COLO668 (cell line): ENCODE measurements at regions not wholly inside any gene's neighbourhood (a gene's known extent, or its start where the extent isn't known, plus 50 kb on each side); places are given as distances from the start of the nearest gene placed in this dataset.
"Not testable (repeated sequence)": the region's sequence is repeated elsewhere in the genome, so short reads cannot be mapped to it uniquely, and the experiment has no call there.

Source experiments
- DNase-seq: peaks from one replicate; lab custom pipeline; 2025; ENCODE audit not compliant: unreplicated experiment; lab: John Stamatoyannopoulos, UW

- no peak for DNase-seq
These were observed 50.5 kb upstream of the OTOS start for GRCh38 chr2:240191001-240191400.

- DNase-seq: no peak
These were observed 52.2 kb upstream of the OTOS start for GRCh38 chr2:240192661-240193060.

GRCh38 chr2:240194341-240194762, 53.9 kb upstream of the OTOS start:
- not testable (repeated sequence) for DNase-seq

DNA sequence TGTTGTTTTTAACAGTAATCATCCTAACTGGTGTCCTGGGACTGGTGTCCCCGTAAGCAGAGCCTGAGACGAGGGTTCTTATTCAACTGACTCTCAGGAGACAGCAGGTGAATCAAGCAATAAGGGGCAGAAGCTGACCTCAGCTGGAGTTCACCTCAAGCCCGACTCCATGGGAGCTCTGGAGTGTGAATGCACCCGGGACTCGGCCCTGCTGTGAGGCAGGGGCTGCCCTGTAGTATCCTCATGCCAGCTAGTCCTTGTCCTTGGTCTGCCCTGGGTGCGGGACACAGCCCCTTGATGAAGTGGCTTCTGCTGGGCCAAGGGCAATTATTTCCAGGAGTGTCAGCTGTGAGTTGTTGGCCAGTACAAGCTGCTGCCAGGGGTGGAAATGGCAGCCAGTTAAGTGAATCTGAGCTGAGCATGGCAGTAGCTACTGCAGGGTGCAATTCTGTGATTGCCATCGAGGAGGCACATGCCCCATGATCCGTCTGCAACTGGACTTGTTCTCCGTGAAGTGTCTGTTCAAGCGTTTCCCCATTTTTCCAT, 54.9 kb upstream of the OTOS start:
- DNase-seq: no peak

- DNase-seq: no peak
These were observed 56.4 kb upstream of the OTOS start for GRCh38 chr2:240196716-240197461.

- DNase-seq: no peak
These were observed 57.1 kb upstream of the OTOS start for GRCh38 chr2:240197462-240198139.

GRCh38 chr2:240198226-240198625, 57.8 kb upstream of the OTOS start:
- DNase-seq: no peak

DNA sequence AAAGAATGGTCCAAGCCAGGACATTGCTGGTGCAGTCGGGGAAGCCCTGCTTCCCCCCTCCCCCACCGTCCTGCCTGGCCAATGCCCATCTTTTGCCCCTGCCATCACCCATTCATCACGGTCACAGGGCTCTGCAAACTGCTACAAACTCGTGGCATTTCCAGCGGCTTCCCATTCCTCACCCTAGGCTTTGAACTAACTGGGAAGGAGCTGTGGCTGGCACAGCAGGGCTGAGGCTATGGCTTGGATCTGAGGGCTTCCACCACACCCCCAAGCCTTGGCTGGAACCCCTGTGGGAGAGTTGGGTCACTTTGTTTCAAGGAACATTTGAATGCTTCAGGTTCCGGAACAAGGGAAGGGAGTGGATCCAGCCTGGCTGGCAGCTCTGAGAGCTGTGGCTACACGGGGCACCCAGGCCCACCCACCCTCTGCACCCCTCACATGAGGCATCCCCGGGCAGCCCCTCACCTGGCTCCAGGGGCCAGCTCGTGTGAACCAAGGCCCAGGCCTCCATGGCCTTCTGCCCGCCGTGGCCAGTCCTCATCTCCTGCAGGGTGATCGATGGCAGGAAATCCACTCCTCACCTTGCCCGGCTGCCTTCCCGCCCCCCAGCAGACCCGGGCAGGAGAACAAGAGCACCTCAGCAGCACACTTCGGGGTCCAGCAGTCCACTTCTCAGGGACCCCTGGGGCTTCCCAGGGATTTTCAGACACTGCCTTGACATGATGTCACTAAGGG, 58.8 kb upstream of the OTOS start:
- DNase-seq: no peak

GRCh38 chr2:240200230-240201051, 60.0 kb upstream of the OTOS start:
- no peak for DNase-seq

DNA sequence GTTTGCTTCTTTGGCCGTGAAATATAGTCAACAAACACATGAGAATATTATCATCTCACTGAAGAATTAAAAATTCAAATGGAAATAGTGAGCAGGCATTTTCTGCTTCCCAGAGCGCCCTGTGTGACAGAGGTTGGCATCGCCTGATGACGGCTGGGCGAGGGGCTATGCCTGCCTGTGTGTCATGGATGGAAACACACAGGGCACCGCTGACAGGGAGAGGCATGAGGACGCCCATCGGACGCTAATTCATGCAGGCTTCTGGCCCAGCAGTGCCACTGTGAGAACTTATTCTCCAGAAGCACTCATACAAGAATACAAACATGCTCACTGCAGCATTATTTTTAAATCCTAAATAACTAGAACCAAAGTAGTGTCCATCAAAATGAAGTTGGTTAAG, 61.4 kb upstream of the OTOS start:
- DNase-seq: no peak

DNA sequence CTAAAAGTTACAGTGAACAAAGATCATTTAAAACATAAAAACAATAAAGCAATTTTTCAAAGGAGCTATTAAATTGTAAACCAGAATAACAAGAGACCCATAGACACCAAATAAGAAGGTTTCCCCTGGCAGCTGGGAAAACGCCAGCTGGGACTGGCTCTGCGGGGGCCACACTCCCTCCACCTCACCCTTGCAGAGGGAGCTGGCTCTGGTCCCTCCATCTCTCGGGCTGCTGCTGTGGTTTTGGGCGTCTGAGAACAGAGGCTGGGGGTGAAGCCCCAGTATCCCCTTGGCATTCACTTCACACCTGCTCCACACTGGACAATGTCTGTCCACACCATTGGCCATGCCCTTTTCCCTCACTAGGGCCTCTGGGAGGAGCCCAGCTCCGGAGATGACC, 62.1 kb upstream of the OTOS start:
- no peak for DNase-seq

DNA sequence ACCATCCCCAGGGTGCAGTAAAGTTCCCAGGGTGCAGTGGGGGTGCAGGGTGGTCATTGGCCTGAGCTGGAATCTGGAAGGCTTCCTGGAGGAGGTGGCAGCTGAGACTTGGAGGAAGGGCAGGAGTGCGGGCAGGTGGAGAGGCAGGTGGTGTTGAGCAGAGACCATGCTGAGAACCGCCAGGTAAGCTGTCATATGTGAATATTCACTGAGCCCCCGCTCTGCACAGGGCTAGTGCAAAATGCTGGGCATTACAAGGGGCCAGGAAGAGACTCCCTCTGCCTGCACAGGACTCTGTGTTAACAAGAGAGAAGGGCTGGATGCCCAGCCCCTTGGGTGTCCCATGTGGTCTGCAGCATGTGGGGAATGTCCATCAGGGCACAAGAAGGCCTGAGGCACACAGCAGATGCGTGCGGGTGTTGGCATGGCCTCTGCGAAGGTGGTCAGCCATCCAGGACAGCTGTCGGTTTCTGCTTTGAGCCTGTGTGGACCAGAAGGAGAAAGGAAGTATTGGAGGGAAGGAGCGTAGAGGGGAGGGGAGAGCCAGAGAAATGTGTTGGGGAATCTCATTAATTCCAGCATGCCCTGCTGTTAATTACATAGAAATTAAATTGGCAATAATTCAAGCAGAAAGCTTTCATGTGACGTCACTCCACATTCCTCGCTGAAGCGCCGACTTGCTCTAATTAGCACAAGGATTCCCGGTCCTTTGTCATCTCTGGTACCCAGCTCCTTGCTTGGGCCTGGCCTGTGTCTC, 62.8 kb upstream of the OTOS start:
- no peak for DNase-seq

GRCh38 chr2:240203788-240204270, 63.4 kb upstream of the OTOS start:
- DNase-seq: no peak

- no peak for DNase-seq
These were observed 64.2 kb upstream of the OTOS start for GRCh38 chr2:240204431-240205276.

DNA sequence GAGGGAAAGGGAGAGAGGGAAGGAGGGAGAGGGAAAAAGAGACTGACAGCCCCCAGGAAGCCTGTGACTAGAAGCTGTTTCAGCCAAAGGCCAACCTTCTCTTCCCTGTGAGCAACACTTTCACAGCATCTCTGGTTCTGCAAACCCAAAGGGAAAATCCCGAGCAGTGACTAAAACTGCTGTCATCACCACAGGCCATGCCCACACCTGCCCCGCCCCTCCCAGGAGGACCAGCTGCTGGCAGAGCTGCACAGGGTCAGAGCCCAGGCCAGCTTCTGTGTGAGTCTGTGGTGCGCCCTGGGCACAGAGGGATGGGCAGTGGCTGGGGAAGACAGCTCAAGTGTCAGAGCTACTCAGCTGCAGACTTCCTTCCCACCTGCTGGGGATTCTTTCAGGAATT, 64.9 kb upstream of the OTOS start:
- DNase-seq: no peak

- no peak for DNase-seq
These were observed 65.3 kb upstream of the OTOS start for GRCh38 chr2:240205772-240206171.

GRCh38 chr2:240206630-240207029, 66.2 kb upstream of the OTOS start:
- no peak for DNase-seq

GRCh38 chr2:240207661-240208060, 67.2 kb upstream of the OTOS start:
- DNase-seq: no peak

DNA sequence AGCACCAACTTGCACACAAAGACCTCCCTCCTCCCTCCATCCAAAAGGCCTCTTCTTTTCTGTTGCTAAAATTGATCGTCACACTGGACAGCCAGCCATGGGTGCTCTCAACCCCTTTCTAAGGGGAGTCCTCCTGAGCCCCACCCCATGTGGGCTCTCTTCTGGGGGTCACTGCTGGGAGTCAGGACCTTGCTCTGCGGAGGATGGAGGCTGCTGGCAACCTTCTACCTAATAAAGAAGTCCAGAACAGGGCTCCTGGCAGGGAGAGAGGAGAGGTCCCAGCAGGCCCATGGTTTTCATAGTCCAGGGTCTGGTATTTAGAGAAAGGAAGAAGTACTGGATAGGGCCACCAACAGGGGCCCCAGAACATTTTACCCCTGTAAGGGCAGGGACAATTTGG, 67.6 kb upstream of the OTOS start:
- no peak for DNase-seq
